CD4-positive, alpha-beta T cell treated with Interleukin-4 for 1 hour (primary cell): ENCODE measurements at regions not wholly inside any gene's neighbourhood (a gene's known extent, or its start where the extent isn't known, plus 50 kb on each side); places are given as distances from the start of the nearest gene placed in this dataset.
"Not testable (repeated sequence)": the region's sequence is repeated elsewhere in the genome, so short reads cannot be mapped to it uniquely, and the experiment has no call there.

Experiments
- DNase-seq, 2 donors: peaks; one replicate each; pipeline ENCODE4 v3.0.0-alpha.2; 2020 to 2022

DNA sequence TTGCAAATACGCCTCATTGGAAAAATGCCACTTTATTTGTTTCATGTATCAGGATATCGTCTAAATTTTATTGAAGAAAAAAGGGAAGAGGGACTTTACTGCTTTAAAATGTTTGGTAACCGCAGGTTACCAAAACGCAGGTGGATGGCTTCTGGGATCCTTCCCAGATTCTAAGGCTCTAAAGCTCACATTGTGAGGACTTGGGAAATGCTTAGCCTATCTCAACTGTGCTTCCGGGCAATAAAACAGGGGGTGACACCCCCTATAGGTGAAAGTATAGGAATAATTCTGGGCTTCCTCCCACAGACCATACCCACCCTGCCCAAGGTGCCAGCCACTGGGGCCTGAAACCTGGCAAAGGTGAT is 73.2 kb upstream of the IPO5 start:
- DNase-seq, result no peak

DNA sequence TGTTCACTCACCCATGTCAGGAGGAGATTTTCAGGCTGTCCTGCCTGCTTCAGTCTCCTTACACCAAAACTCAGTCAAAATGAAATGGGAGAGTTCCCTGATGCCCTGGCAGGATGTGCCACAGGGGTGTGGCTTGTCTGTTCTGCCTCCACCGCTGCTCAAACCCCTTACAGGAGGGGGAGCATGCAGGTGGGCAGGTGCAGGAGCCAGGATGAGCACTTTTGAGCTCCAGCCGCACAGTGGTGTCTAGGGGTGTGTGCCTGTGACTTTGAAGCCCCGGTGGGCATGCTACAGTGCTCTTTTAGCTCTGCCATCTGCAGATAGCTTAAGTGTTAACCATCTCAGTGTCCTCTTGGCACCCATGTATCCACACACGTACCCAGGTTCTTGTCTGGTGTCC is 71.9 kb upstream of the IPO5 start:
- DNase-seq, result no peak

DNA sequence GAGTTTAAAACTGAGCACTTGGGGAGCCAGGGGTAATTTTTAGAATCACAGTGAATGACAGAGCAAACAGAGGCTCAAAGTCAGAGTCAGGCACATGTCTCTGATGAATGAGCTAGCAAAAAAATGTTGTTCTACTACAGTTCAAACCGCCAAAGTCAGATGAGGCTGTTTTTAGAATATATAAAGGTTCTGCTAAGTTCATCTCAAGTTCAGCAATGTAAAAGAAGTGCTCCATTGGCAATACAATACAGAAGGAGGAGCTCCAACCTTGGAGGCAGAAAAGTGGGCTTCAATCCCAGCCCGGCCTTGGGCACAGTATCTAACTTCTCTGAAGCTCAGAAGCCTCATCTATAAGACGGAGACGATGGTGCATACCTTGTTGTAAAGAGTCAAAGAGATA is 70.1 kb upstream of the IPO5 start:
- no peak for DNase-seq

DNA sequence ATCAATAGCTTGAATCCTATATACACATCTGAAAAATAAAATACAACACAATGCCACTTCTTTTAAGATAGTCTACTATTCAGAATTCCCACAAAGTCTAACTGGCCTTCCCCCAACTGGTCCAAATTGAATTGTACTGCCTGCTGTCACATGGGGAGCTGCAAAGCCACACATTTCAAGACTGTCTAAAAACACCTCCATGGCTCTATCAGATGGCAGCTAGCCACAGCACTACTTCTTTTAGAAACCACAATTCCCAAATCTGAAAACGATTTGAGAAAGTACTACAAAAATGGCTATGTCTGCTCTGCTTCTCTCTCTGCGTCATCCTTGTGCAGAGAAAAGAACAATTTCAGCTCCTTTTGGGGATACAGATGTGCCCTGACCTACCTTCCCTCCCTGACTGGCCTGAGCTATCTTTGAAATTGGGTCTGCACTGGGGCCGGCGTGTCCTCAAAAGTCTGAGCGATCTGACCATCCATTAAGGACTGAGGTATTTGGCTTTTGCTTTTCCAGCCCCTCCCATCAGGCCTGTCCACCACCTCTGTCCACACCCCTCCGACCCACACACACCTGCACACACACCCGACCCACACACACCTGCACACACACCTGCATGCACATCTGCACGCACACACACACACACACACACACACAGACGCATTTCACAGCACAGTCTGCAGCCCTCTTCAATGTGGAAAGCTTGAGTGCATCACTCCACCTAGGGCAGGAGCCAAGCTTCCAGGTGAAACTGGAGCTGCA is 68.6 kb upstream of the IPO5 start:
- DNase-seq, result no peak

DNA sequence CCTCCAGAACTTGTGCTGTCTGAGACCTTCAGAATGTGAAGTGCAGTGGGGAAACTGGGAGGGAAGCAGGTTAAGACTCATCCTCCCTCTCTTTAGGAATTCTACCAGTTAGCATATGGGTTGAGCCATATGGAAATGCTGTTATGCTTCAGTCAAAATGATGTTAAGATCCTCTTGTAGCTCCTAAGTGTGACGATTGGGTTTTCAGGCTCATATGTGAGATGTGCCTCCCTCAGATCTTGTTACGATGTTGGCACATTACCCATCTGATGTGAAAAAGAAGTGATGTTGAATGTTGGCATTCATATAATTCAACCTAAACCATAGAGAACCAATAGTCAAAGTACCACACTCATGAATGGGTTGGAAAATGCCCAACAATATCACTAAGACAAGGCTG is 67.8 kb upstream of the IPO5 start:
- no peak for DNase-seq

DNA sequence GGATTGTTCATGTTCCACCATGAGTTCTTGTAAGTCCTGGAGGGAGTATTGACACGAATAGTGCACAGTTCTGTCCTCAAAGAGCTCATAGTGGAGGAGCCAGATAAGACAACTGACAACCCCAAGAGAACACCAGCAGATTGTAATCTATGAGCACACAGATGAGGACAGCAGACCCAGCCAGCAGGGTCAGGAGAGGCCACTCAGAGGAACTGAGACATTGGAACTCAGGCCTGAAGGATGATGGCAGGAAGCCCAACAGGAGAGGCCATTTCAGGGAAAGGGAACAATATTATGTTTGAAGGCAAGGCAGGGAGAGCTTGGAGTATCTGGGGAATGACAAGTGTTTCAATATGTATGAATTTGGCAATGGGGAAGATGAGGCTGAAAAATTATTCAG is 63.7 kb upstream of the IPO5 start:
- no peak for DNase-seq

DNA sequence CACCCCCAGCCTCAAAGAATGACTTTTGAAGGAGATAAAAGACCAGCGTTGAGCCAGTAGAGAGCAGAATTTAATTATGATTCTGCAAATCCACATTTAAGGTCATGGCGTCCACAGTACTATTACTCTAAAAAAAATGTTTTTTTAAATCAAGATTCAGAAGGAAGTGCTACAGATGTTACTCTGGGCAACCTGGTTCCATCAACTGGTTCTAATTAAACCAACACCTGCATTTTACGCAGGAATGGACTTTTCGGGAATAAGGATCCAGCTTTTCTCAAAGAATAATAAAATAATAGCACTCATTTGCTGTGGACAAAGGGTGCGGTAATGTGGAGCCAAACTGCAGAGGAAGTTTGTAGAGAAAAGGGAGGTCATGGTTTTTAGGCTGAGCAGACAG is 62.9 kb upstream of the IPO5 start:
- DNase-seq, result no peak

DNA sequence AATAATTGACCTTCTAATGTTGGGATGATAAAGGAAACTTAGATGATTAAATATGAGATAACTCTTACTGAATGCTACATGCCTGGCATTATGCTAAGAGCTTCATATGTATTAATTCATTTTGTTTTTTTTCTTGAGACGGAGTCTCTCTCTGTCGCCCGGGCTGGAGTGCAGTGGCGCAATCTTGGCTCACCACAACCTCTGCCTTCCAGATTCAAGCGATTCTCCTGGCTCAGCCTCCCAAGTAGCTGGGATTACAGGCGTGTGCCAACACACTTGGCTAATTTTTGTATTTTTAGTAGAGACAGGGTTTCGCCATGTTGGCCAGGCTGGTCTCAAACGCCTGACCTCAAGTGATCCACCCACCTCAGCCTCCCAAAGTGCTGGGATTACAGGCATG is 61.5 kb upstream of the IPO5 start:
- DNase-seq, result not testable (repeated sequence)

DNA sequence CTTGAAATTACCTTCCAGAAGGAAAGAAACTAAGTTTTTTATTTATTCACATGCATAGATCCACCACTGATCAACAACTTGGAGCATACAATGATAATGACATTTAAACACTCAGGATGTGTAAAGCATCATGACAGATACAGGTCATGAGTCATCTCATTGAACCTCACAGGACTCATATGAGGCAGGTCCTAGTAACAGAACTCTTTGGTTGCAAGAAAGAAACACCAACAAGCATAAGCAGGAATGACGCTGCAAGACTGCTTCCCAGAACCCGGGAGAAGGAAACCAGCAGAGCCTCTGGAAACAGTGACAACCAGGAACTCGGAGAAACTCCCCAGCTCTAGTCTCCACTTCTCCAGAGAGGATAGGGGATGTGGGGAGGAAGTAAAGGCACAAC is 60.8 kb upstream of the IPO5 start:
- no peak for DNase-seq

DNA sequence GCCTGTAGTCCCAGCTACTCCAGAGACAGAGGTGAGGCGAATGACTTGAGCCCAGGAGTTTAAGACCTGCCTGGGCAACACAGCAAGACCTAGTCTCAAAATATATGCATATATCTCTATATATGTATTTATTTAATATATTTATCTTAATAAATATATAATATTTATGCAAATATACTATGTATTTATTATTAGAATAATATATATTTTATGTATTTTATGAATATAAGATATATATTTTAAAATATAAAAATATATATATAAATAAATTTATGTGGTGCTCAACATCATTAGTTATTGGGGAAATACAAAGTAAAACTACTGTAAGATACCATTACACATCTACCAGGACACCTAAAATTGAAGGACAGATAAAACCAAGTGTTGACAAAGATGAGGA is 58.1 kb upstream of the IPO5 start:
- DNase-seq, result no peak

DNA sequence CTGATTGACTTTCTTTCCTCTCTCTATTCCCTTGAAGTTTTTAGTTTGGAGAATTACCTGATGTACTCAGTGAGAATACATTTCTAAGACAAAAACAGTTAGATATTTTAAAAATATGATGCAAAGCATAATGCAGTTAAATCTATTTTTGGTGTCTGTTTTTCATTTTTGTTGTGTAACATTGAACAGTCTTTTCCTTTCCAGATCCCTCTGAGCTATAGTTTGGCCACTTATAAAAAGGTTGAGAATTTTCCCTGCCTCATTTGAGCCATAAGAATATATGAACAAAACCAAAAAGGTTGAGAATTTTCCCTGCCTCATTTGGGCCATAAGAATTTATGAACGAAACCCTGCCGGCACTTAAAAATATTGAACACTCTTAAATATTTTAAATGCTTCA is 57.0 kb upstream of the IPO5 start:
- no peak for DNase-seq

DNA sequence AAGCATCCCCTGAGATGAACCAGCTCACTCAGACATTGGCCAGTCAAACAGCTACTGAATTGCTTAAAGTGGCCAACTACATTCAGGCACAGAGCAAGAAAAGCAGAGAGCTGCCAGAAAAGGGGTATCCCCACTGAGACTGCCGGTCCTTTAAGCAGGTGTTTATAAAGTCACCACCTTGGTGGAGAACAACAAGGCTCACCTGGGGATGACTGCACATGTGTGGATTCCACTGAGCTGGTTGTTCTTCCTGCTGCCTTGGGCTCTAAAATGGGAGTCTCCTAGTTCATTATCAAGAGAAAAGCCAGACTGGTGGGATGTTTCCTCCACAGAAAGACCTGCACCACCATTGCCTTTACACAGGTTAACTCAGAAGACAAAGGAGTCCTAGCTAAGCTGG is 51.8 kb upstream of the IPO5 start:
- no peak for DNase-seq
